GM12874 (cell line): ENCODE measurements at regions not wholly inside any gene's neighbourhood (a gene's known extent, or its start where the extent isn't known, plus 50 kb on each side); places are given as distances from the start of the nearest gene placed in this dataset.

Source experiments
- TF ChIP-seq, protein P1 (sequence below): IDR thresholded peaks from 2 replicates; pipeline ENCODE4 v1.5.1; 2011; ENCODE audit warnings: low read depth, mild to moderate bottlenecking, control low read depth, low read length, moderate library complexity; ENCODE audit not compliant: insufficient read depth

- TF ChIP-seq, protein P1, sequence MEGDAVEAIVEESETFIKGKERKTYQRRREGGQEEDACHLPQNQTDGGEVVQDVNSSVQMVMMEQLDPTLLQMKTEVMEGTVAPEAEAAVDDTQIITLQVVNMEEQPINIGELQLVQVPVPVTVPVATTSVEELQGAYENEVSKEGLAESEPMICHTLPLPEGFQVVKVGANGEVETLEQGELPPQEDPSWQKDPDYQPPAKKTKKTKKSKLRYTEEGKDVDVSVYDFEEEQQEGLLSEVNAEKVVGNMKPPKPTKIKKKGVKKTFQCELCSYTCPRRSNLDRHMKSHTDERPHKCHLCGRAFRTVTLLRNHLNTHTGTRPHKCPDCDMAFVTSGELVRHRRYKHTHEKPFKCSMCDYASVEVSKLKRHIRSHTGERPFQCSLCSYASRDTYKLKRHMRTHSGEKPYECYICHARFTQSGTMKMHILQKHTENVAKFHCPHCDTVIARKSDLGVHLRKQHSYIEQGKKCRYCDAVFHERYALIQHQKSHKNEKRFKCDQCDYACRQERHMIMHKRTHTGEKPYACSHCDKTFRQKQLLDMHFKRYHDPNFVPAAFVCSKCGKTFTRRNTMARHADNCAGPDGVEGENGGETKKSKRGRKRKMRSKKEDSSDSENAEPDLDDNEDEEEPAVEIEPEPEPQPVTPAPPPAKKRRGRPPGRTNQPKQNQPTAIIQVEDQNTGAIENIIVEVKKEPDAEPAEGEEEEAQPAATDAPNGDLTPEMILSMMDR = no peak
These were observed 383.7 kb downstream of the NAF1 start for GRCh38 chr4:162782778-162783525.

DNA sequence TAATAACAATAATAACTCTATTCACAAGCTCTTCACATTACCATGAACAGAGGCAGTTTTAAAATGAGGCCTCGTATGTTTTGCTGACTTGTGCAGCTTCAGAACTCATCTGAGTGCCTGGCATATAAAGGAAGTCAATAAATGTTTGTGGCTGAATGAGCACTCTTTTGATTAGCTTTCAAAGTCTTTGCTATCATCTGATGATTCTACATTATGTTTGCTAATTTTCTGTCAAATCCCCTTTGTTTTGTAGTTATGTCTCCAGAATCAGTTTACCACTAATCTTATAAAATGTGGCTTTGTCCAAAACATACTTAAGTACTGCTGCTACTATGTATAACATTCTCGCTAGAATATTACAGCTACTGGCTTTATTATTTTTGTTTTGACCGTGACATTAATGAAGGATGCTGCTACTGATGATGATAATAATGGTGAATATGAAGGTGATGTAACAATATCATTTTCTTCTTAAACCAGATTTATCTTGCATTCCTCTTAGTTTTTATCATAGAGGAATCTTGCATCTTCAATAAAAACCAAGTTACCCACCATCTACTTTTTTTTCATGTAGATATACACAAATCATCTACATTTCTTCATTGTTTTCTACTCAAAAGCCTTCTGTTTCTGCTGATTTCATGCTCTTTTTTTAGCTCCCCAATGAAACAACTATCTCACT, 384.5 kb downstream of the NAF1 start:
- TF ChIP-seq, protein P1 = no peak

GRCh38 chr4:162770761-162771490, 395.8 kb downstream of the NAF1 start:
- TF ChIP-seq, protein P1 = no peak

GRCh38 chr4:162767083-162767482, 399.6 kb downstream of the NAF1 start:
- TF ChIP-seq, protein P1 = no peak

- TF ChIP-seq, protein P1 = no peak
These were observed 404.7 kb downstream of the NAF1 start for GRCh38 chr4:162761965-162762364.

GRCh38 chr4:162732876-162733275, 433.8 kb downstream of the NAF1 start:
- TF ChIP-seq, protein P1 = no peak

DNA sequence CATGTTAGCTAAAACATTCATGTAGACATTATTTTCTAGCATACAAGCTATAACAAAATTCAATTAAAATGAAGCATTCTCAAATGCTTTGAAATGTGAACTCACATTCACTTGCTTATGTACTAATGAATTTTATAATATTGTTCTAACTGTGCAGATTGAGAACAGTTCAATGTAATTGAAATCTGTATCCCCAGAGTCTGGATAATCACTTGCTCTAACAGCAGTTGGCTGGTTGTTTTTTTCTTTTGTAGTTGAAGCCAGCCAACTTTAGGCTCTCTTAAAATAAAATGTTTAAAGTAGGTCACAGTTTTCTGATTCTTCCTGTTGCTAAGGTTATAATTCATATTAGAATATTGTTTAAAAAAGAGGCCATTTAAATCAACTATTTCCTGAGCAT, 438.9 kb downstream of the NAF1 start:
- TF ChIP-seq, protein P1 = no peak
